ENCODE measurements at regions not wholly inside any gene's neighbourhood (a gene's known extent, or its start where the extent isn't known, plus 50 kb on each side); places are given as distances from the start of the nearest gene placed in this dataset.

DNA sequence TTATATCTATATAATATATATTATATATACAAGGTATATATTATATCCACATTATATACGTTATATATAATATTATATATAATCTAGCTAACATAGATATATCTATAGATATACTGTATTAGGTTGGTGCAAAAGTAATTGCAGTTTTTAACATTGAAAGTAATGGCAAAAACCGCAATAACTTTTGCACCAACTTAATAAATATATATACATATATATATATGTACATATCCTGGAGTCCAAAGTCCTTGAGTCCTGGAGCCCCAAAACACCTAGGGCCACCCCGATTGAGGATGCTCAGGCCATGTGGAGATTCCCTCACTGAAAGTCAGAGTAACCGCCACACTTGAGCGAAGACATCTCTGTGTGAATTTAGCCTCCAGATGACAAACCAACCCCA is 408.2 kb upstream of the AUTS2 start:
- no peaks in the 10 kb centered on the region for H3K36me3 ChIP-seq (ENCODE audit: control insufficient read depth, insufficient read depth, low read length)
- TF ChIP-seq, protein P1, sequence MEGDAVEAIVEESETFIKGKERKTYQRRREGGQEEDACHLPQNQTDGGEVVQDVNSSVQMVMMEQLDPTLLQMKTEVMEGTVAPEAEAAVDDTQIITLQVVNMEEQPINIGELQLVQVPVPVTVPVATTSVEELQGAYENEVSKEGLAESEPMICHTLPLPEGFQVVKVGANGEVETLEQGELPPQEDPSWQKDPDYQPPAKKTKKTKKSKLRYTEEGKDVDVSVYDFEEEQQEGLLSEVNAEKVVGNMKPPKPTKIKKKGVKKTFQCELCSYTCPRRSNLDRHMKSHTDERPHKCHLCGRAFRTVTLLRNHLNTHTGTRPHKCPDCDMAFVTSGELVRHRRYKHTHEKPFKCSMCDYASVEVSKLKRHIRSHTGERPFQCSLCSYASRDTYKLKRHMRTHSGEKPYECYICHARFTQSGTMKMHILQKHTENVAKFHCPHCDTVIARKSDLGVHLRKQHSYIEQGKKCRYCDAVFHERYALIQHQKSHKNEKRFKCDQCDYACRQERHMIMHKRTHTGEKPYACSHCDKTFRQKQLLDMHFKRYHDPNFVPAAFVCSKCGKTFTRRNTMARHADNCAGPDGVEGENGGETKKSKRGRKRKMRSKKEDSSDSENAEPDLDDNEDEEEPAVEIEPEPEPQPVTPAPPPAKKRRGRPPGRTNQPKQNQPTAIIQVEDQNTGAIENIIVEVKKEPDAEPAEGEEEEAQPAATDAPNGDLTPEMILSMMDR (IDR thresholded peaks at IDR 0.05), result no peak
- no peaks in the 10 kb centered on the region for H3K27me3 ChIP-seq (ENCODE audit: control insufficient read depth, insufficient read depth, low read length)
- no peak overlapping the region for H3K9ac ChIP-seq
- H2AFZ ChIP-seq, result no peak overlapping the region
- H3K4me1 ChIP-seq, result peaks cover 14% of the 10 kb centered on the region
- no peaks in the 10 kb centered on the region for H3K79me2 ChIP-seq
- H3K9me3 ChIP-seq (ENCODE audit: control insufficient read depth, low read length), result no peaks in the 10 kb centered on the region
- H3K27ac ChIP-seq, result no peak overlapping the region
- no peak overlapping the region for H3K4me2 ChIP-seq (ENCODE audit: low read length)
- no peak overlapping the region for H3K4me3 ChIP-seq (ENCODE audit: low read depth, low read length)

- no peaks in the 10 kb centered on the region for H3K27me3 ChIP-seq (ENCODE audit: control insufficient read depth, insufficient read depth, low read length)
- no peaks in the 10 kb centered on the region for H3K79me2 ChIP-seq
- no peak overlapping the region for H3K4me3 ChIP-seq (ENCODE audit: low read depth, low read length)
- no peak overlapping the region for H3K27ac ChIP-seq
- peaks cover 14% of the 10 kb centered on the region for H3K4me1 ChIP-seq
- TF ChIP-seq, protein P1 (IDR thresholded peaks at IDR 0.05), result no peak
- H2AFZ ChIP-seq, result peak overlapping the region; percentile 25
- H3K9me3 ChIP-seq (ENCODE audit: control insufficient read depth, low read length), result no peaks in the 10 kb centered on the region
- H3K4me2 ChIP-seq (ENCODE audit: low read length), result no peak overlapping the region
- no peak overlapping the region for H3K9ac ChIP-seq
- no peaks in the 10 kb centered on the region for H3K36me3 ChIP-seq (ENCODE audit: control insufficient read depth, insufficient read depth, low read length)
Observed at GRCh38 chr7:69190763-69191162, 407.5 kb upstream of the AUTS2 start.

DNA sequence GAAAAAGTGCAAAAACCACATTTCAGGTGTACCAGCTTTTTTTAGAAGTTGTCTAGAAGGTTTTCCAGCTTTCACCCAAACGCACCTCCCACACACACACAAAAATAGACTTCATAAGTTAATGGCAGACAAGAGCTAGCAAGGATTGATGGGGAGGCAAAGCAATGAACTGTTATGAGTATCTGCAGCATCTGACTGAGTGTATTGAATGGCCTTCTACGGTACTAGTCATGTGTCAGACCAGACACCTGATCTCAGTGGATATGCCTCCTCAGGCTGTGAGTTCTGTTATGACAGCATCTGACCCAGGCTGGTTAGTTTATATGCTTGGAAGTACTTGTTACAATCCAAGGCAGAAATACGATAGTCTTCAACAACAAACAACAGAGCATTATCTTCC is 406.1 kb upstream of the AUTS2 start:
- Histone ChIP-seq H3K79me2 (no peaks in the 10 kb centered on the region), H3K4me2 (ENCODE audit: low read length) (no peak overlapping the region), H3K4me1 (peaks cover 14% of the 10 kb centered on the region), H2AFZ (peak overlapping the region; percentile 40), H3K36me3 (ENCODE audit: control insufficient read depth, insufficient read depth, low read length) (no peaks in the 10 kb centered on the region), H3K4me3 (ENCODE audit: low read depth, low read length) (no peak overlapping the region), H3K9ac (no peak overlapping the region), H3K27ac (no peak overlapping the region), H3K9me3 (ENCODE audit: control insufficient read depth, low read length) (no peaks in the 10 kb centered on the region), H3K27me3 (ENCODE audit: control insufficient read depth, insufficient read depth, low read length) (no peaks in the 10 kb centered on the region)
- TF ChIP-seq, protein P1 (IDR thresholded peaks at IDR 0.05), result no peak

GRCh38 chr7:69193061-69193460 is 405.2 kb upstream of the AUTS2 start:
- Histone ChIP-seq H3K36me3 (ENCODE audit: control insufficient read depth, insufficient read depth, low read length) (no peaks in the 10 kb centered on the region), H3K27me3 (ENCODE audit: control insufficient read depth, insufficient read depth, low read length) (no peaks in the 10 kb centered on the region), H3K4me2 (ENCODE audit: low read length) (no peak overlapping the region), H3K4me3 (ENCODE audit: low read depth, low read length) (no peak overlapping the region), H3K27ac (no peak overlapping the region), H3K9ac (no peak overlapping the region), H3K4me1 (peaks cover 14% of the 10 kb centered on the region), H3K9me3 (ENCODE audit: control insufficient read depth, low read length) (no peaks in the 10 kb centered on the region), H3K79me2 (no peaks in the 10 kb centered on the region), H2AFZ (no peak overlapping the region)
- TF ChIP-seq, protein P1 (IDR thresholded peaks at IDR 0.05), result no peak

DNA sequence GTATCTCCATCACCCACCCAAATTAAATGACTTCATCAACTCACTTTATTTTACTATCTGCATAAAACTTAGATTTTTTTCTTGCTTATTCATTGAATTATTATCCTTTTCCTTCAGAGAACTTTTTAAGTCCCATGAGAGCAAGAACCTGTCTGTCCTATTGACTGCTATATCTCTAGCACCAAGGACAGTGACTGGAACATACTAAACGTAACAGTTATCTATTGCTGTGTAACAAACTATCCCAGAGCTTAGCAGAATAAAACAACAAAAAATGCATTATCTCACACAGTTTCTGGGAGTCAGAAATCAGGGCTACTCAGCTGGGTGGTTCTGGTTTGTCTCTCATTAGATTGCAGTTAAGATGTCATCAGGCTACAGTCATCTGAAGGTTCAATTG is 401.7 kb upstream of the AUTS2 start:
- H3K27ac ChIP-seq, result no peak overlapping the region
- H3K36me3 ChIP-seq (ENCODE audit: control insufficient read depth, insufficient read depth, low read length), result no peaks in the 10 kb centered on the region
- H3K9ac ChIP-seq, result no peak overlapping the region
- no peaks in the 10 kb centered on the region for H3K79me2 ChIP-seq
- H2AFZ ChIP-seq, result no peak overlapping the region
- no peaks in the 10 kb centered on the region for H3K27me3 ChIP-seq (ENCODE audit: control insufficient read depth, insufficient read depth, low read length)
- no peaks in the 10 kb centered on the region for H3K9me3 ChIP-seq (ENCODE audit: control insufficient read depth, low read length)
- no peak overlapping the region for H3K4me3 ChIP-seq (ENCODE audit: low read depth, low read length)
- TF ChIP-seq, protein P1 (IDR thresholded peaks at IDR 0.05), result no peak
- peaks cover 5% of the 10 kb centered on the region for H3K4me1 ChIP-seq
- no peak overlapping the region for H3K4me2 ChIP-seq (ENCODE audit: low read length)
